ENCODE measurements at regions not wholly inside any gene's neighbourhood (a gene's known extent, or its start where the extent isn't known, plus 50 kb on each side); places are given as distances from the start of the nearest gene placed in this dataset.
A peak's percentile ranks its signal among the peaks of the same experiment; 100 is the strongest.
"Not testable (repeated sequence)": the region's sequence is repeated elsewhere in the genome, so short reads cannot be mapped to it uniquely, and the experiment has no call there.

GRCh38 chr2:85969367-85969766, 80.6 kb upstream of the ST3GAL5 start:
- WGBS, 10 experiments, result no CpG with 5 or more reads among the region's 6 CpGs
- in situ Hi-C loops (cut with MboI; ENCODE audit: low pct_unique_long_range_greater_than_20kb in 2 of 9, low sequenced_read_pairs in 9 of 9, unreplicated experiment in 9 of 9), result not testable (repeated sequence)

GRCh38 chr2:85965770-85966169, 77.0 kb upstream of the ST3GAL5 start:
- ATAC-seq (replicated peaks in 6 of 8); H3K4me3 ChIP-seq; in situ Hi-C loops (cut with MboI; ENCODE audit: low pct_unique_long_range_greater_than_20kb in 2 of 9, low sequenced_read_pairs in 9 of 9, unreplicated experiment in 9 of 9); H3K4me1 ChIP-seq (replicated peaks in 1 of 2); H3K27ac ChIP-seq: not testable (repeated sequence)
- 0 to 33% (median 10%) methylated on average over 1 of the region's 2 CpGs; no CpG with 5 or more reads in 6 of the 10 experiments for WGBS, 10 experiments

More at GRCh38 chr2:85969367-85969766, 80.6 kb upstream of the ST3GAL5 start:
- H3K4me3 ChIP-seq; ATAC-seq (replicated peaks in 6 of 8); H3K27ac ChIP-seq; H3K4me1 ChIP-seq (replicated peaks in 1 of 2): not testable (repeated sequence)

DNA sequence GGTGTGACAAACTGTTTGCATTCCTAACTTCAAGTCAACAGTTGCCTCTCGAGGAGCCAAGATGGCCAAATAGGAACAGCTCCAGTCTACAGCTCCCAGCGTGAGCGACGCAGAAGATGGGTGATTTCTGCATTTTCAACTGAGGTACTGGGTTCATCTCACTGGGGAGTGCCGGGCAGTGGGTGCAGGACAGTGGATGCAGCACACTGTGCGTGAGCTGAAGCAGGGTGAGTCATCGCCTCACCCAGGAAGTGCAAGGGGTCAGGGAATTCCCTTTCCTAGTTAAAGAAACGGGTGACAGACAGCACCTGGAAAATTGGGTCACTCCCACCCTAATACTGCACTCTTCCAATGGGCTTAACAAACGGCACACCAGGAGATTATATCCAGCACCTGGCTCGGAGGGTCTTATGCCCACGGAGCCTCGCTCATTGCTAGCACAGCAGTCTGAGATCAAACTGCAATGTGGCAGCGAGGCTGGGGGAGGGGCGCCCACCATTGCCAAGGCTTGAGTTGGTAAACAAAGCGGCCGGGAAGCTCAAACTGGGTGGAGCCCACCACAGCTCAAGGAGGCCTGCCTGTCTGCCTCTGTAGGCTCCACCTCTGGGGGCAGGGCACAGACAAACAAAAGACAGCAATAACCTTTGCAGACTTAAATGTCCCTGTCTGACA, 75.1 kb upstream of the ST3GAL5 start:
- ATAC-seq (replicated peaks in 6 of 8); H3K4me1 ChIP-seq (replicated peaks in 1 of 2); H3K27ac ChIP-seq; H3K4me3 ChIP-seq; in situ Hi-C loops (cut with MboI; ENCODE audit: low pct_unique_long_range_greater_than_20kb in 2 of 9, low sequenced_read_pairs in 9 of 9, unreplicated experiment in 9 of 9): not testable (repeated sequence)
- WGBS, 10 experiments, result 20 to 100% (median 80%) methylated on average over 1 to 11 of the region's 16 CpGs; no CpG with 5 or more reads in 1 of the 10 experiments

DNA sequence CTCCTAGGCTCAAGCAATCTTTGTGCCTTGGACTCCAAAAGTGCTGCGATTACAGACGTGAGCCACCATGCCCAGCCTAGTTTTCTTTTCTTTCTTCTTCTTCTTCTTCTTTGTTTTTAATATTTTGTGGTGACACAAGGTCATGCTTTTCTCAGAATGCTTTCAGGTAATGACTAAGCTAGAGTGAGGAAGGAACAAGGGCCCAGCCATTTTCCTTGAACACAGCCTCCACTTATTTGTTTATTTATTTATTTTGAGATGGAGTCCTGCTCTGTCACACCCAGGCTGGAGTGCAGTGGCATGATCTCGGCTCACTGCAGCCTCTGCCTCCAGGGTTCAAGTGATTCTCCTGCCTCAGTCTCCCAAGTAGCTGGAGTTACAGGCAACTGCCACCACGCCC, 74.3 kb upstream of the ST3GAL5 start:
- H3K4me3 ChIP-seq, result no peak overlapping the region
- ATAC-seq (replicated peaks in 6 of 8), result no peak
- H3K27ac ChIP-seq, result no peak overlapping the region
- 60 to 100% (median 83%) methylated on average over 1 to 4 of the region's 4 CpGs for WGBS, 10 experiments
- in situ Hi-C loops (cut with MboI; ENCODE audit: low pct_unique_long_range_greater_than_20kb in 2 of 9, low sequenced_read_pairs in 9 of 9, unreplicated experiment in 9 of 9), result no loop called here
- H3K4me1 ChIP-seq (replicated peaks in 1 of 2), result no peaks in the 10 kb centered on the region

DNA sequence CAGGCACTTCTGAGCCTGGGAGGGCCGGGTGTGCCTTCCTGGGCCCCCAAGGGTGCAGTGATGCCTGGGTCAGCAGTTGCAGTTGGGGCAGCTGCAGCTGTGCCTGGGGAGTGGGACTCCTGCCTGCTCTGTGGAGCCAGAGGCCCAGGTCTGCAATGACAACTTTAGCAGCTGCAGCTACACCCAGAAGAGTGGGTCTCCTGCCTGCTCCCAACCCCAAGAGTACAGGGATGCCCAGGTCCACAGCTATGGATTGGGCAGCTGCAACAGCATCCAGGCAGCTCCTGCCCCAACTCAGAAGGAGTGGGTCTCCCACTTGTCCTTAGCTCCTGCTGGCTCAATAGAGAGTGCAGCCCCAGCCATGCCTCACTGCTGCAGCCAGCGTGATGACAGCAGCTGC, 73.0 kb upstream of the ST3GAL5 start:
- no peak for ATAC-seq (replicated peaks in 6 of 8)
- Histone ChIP-seq H3K4me1 (replicated peaks in 1 of 2) (no peaks in the 10 kb centered on the region), H3K27ac (no peak overlapping the region), H3K4me3 (no peak overlapping the region)
- in situ Hi-C loops (cut with MboI; ENCODE audit: low pct_unique_long_range_greater_than_20kb in 2 of 9, low sequenced_read_pairs in 9 of 9, unreplicated experiment in 9 of 9), result no loop called here
- WGBS, 10 experiments, result 40 to 83% (median 57%) methylated on average over 1 of the region's 2 CpGs; no CpG with 5 or more reads in 7 of the 10 experiments

- H3K4me1 ChIP-seq (replicated peaks in 1 of 2), result peaks cover 0 to 2% of the 10 kb centered on the region in 2 donors
- H3K27ac ChIP-seq, result no peak overlapping the region
- 50 to 80% methylated on average over 1 to 2 of the region's 2 CpGs; no CpG with 5 or more reads in 8 of the 10 experiments for WGBS, 10 experiments
- in situ Hi-C loops (cut with MboI; ENCODE audit: low pct_unique_long_range_greater_than_20kb in 2 of 9, low sequenced_read_pairs in 9 of 9, unreplicated experiment in 9 of 9), result no loop called here
- no peak overlapping the region for H3K4me3 ChIP-seq
- peak in 1 of 8 experiments; percentile 23 for ATAC-seq (replicated peaks in 6 of 8)
Observed at GRCh38 chr2:85961053-85961452, 72.3 kb upstream of the ST3GAL5 start.

GRCh38 chr2:85959826-85960225, 71.0 kb upstream of the ST3GAL5 start:
- Histone ChIP-seq H3K4me1 (replicated peaks in 1 of 2) (peaks cover 0 to 2% of the 10 kb centered on the region in 2 donors), H3K4me3 (no peak overlapping the region), H3K27ac (no peak overlapping the region)
- WGBS, 10 experiments, result 40 to 100% (median 69%) methylated on average over 1 to 2 of the region's 2 CpGs; no CpG with 5 or more reads in 1 of the 10 experiments
- no peak for ATAC-seq (replicated peaks in 6 of 8)
- in situ Hi-C loops (cut with MboI; ENCODE audit: low pct_unique_long_range_greater_than_20kb in 2 of 9, low sequenced_read_pairs in 9 of 9, unreplicated experiment in 9 of 9), result no loop called here

DNA sequence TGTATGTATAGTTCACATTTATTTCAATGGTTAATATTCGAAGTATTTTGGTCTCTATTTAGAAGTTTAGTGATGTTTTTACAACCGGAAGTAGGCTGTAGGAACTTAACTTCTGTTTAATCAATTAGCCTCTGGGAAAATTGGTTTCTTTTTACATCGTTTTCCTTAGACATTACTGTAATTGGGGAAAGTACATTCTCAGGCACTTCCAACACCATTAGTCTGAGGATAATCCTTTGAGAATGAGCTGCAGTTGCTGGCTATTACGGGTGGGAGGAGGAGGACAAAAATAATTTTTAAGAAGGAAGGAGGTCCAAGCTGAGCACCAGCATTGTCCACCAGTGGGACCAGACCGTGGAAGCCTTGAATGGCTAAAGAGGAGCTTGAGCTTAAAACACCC, 70.4 kb upstream of the ST3GAL5 start:
- Histone ChIP-seq H3K4me1 (replicated peaks in 1 of 2) (peaks cover 0 to 2% of the 10 kb centered on the region in 2 donors), H3K27ac (no peak overlapping the region), H3K4me3 (no peak overlapping the region)
- 6 to 100% (median 75%) methylated on average over 1 to 5 of the region's 5 CpGs; no CpG with 5 or more reads in 1 of the 10 experiments for WGBS, 10 experiments
- ATAC-seq (replicated peaks in 6 of 8), result no peak
- in situ Hi-C loops (cut with MboI; ENCODE audit: low pct_unique_long_range_greater_than_20kb in 2 of 9, low sequenced_read_pairs in 9 of 9, unreplicated experiment in 9 of 9), result no loop called here

DNA sequence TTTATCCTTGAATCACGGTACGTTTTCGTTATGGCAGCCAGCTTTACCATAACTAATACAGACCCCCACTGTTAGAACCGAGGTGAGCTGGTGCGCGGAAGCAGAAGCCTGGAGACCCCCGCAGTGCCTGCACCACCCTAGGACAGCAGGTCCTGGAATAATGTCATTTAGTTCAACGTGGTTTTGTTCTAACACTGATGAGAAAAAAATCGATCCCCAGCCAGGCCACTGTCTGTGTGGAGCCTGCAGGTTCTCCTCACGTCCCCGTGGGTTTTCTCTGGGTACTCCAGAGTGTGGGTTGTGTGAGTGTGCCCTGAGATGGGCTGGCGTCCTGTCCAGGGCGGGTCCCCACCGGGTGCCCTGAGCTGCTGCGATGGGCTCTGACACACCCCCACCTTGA, 69.9 kb upstream of the ST3GAL5 start:
- WGBS, 10 experiments, result 40 to 93% (median 77%) methylated on average over 2 to 10 of the region's 15 CpGs; no CpG with 5 or more reads in 2 of the 10 experiments

DNA sequence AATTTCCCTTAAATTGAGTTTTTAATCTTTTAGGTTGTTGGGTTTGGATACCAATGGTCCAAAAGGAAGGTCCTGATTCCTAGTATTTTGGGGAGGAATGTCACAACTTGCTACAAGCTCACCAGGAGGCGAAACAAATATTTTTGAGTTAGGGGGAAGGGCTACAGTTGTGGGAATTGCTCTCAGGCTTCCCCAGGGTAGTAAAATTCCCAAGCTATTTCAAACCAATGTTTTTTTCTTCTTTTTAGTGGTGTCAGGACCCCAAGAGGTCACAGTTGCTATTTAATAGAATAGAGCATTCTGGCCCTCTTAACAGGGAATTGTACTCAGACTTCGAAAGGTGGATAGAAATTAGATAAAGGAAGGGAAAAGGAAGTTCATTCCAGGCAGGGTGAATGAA, 68.5 kb upstream of the ST3GAL5 start:
- no peak for ATAC-seq (replicated peaks in 6 of 8)
- in situ Hi-C loops (cut with MboI; ENCODE audit: low pct_unique_long_range_greater_than_20kb in 2 of 9, low sequenced_read_pairs in 9 of 9, unreplicated experiment in 9 of 9), result no loop called here
- H3K27ac ChIP-seq, result no peak overlapping the region
- no peak overlapping the region for H3K4me3 ChIP-seq
- H3K4me1 ChIP-seq (replicated peaks in 1 of 2), result peaks cover 0 to 2% of the 10 kb centered on the region in 2 donors
- 75 to 100% (median 85%) methylated on average over 1 to 2 of the region's 2 CpGs; no CpG with 5 or more reads in 4 of the 10 experiments for WGBS, 10 experiments

More for the DNA sequence above, 69.9 kb upstream of the ST3GAL5 start:
- ATAC-seq (replicated peaks in 6 of 8), result no peak
- H3K4me3 ChIP-seq, result no peak overlapping the region
- H3K4me1 ChIP-seq (replicated peaks in 1 of 2), result peaks cover 0 to 2% of the 10 kb centered on the region in 2 donors
- in situ Hi-C loops (cut with MboI; ENCODE audit: low pct_unique_long_range_greater_than_20kb in 2 of 9, low sequenced_read_pairs in 9 of 9, unreplicated experiment in 9 of 9), result no loop called here
- H3K27ac ChIP-seq, result no peak overlapping the region

GRCh38 chr2:85956646-85957039, 67.9 kb upstream of the ST3GAL5 start:
- ATAC-seq (replicated peaks in 6 of 8), result peak in 1 of 8 experiments; percentile 34
- peaks cover 0 to 2% of the 10 kb centered on the region in 2 donors for H3K4me1 ChIP-seq (replicated peaks in 1 of 2)
- H3K4me3 ChIP-seq, result no peak overlapping the region
- 40 to 90% (median 64%) methylated on average over 1 to 4 of the region's 4 CpGs; no CpG with 5 or more reads in 2 of the 10 experiments for WGBS, 10 experiments
- H3K27ac ChIP-seq, result no peak overlapping the region
- in situ Hi-C loops (cut with MboI; ENCODE audit: low pct_unique_long_range_greater_than_20kb in 2 of 9, low sequenced_read_pairs in 9 of 9, unreplicated experiment in 9 of 9), result no loop called here

DNA sequence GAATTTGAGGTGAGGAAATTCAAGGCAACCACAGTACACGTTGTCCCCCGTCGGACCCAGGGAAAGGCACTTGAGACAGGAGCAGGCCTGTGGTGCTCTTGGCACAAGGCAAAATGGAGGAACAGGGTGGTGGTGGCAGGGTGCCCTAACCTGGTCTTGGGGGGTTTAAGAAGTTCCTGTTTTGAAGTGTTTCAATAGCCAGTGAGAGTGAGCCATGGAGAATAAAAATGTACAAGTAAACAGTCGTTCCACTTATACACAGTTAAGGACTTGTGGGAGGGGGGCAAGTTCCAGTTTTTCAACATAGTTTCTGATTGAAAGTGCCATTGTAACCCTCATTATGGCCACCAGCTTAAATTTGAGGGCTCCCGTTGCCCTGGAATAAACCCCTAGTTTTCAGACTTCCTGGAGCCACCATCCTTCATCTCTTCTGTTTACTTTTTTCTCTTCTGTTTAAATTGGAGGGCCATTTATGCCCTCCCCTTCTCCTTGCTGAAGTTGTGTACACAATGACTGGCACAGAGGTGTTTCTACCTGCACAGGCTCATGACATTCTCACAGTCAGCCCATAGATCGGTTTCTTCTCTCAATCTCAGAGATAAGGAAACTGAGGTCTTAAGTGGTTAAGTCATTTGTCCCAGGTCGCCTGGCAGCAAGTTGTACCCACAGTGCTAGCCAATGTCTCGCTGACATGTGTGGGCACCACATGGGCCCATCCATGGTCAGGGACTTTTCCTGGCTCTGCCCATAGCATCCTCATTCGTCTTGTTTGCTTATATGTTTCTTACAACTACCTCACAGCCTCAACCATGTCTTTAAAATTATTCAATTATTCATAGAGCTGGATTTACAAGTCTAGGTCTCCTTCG, 66.0 kb upstream of the ST3GAL5 start:
- ATAC-seq (replicated peaks in 6 of 8), result peak in 1 of 8 experiments; percentile 55
- in situ Hi-C loops (cut with MboI; ENCODE audit: low pct_unique_long_range_greater_than_20kb in 2 of 9, low sequenced_read_pairs in 9 of 9, unreplicated experiment in 9 of 9), result no loop called here

GRCh38 chr2:85954192-85954589, 65.4 kb upstream of the ST3GAL5 start:
- in situ Hi-C loops (cut with MboI; ENCODE audit: low pct_unique_long_range_greater_than_20kb in 2 of 9, low sequenced_read_pairs in 9 of 9, unreplicated experiment in 9 of 9), result no loop called here
- no peak for ATAC-seq (replicated peaks in 6 of 8)
- 20 to 93% (median 81%) methylated on average over 1 to 3 of the region's 4 CpGs; no CpG with 5 or more reads in 4 of the 10 experiments for WGBS, 10 experiments
- Histone ChIP-seq H3K27ac (no peak overlapping the region), H3K4me3 (no peak overlapping the region), H3K4me1 (replicated peaks in 1 of 2) (peaks cover 0 to 2% of the 10 kb centered on the region in 2 donors)

More for the DNA sequence above, 66.0 kb upstream of the ST3GAL5 start:
- WGBS, 10 experiments, result 44 to 100% (median 85%) methylated on average over 1 to 10 of the region's 10 CpGs
- H3K27ac ChIP-seq, result no peak overlapping the region
- H3K4me3 ChIP-seq, result no peak overlapping the region
- peaks cover 0 to 2% of the 10 kb centered on the region in 2 donors for H3K4me1 ChIP-seq (replicated peaks in 1 of 2)
